Gastrocnemius medialis (tissue), 4 donors: ENCODE measurements at regions not wholly inside any gene's neighbourhood (a gene's known extent, or its start where the extent isn't known, plus 50 kb on each side); places are given as distances from the start of the nearest gene placed in this dataset.

Source experiments
- POLR2A ChIP-seq, 2 donors: fragments of 450-650 bp; IDR thresholded peaks; one replicate each; pipeline ENCODE4 v1.6.1; 2017; ENCODE audit warnings: antibody characterized with exemption in 2 of 2, mild to moderate bottlenecking in 2 of 2, moderate library complexity in 2 of 2
- TF ChIP-seq, protein P1 (sequence below), 5 experiments: fragments of 450-650 bp in 3 of 5; fragments of 200-600 bp in 2 of 5; sonication (generic) in 2 of 5; IDR thresholded peaks in 4 of 5; conservative IDR thresholded peaks in 1 of 5; 1 replicate in 4 of 5; 2 replicates in 1 of 5; pipeline ENCODE4 v1.5.1; 2016 to 2019; ENCODE audit warnings: antibody characterized with exemption in 5 of 5, mild to moderate bottlenecking in 3 of 5, moderate library complexity in 3 of 5

DNA sequence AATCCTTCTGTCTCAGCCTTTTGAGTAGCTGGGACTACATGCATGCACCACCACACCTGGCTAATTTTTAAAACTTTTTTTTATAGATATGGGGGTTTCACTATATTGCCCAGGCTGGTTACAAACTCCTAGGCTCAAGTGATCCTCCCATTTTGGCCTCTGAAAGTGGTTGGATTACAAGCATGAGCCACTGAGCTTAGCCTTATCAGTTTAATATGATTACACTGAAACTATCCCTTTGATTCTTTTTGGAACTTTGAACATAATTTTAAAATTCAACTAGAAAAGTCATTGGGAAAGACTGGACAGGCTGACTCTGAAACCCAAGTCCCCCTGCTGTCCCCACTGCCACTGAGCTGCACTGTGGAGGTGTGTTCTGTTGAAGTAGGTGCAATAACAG, 114.8 kb downstream of the ARL4C start:
- TF ChIP-seq, protein P1, sequence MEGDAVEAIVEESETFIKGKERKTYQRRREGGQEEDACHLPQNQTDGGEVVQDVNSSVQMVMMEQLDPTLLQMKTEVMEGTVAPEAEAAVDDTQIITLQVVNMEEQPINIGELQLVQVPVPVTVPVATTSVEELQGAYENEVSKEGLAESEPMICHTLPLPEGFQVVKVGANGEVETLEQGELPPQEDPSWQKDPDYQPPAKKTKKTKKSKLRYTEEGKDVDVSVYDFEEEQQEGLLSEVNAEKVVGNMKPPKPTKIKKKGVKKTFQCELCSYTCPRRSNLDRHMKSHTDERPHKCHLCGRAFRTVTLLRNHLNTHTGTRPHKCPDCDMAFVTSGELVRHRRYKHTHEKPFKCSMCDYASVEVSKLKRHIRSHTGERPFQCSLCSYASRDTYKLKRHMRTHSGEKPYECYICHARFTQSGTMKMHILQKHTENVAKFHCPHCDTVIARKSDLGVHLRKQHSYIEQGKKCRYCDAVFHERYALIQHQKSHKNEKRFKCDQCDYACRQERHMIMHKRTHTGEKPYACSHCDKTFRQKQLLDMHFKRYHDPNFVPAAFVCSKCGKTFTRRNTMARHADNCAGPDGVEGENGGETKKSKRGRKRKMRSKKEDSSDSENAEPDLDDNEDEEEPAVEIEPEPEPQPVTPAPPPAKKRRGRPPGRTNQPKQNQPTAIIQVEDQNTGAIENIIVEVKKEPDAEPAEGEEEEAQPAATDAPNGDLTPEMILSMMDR (IDR thresholded peaks at IDR 0.05 in 4 of 5, conservative IDR thresholded peaks at IDR 0.05 in 1 of 5): no peak
- TF ChIP-seq POLR2A (IDR thresholded peaks at IDR 0.05): no peak
